Spleen (tissue), 7 donors: ENCODE measurements at regions not wholly inside any gene's neighbourhood (a gene's known extent, or its start where the extent isn't known, plus 50 kb on each side); places are given as distances from the start of the nearest gene placed in this dataset.

ENCODE experiments used
- POLR2A ChIP-seq, 3 donors: fragments of 450-650 bp; IDR thresholded peaks; one replicate each; pipeline ENCODE4 v1.5.1; 2017; ENCODE audit warnings: antibody characterized with exemption in 3 of 3, mild to moderate bottlenecking in 1 of 3
- POLR2AphosphoS5 ChIP-seq, 3 donors: sonication (generic); formaldehyde crosslinking; IDR thresholded peaks; one replicate each; pipeline ENCODE4 v1.5.1; 2017; ENCODE audit warnings: antibody characterized with exemption in 3 of 3
- TF ChIP-seq, protein P1 (sequence below), 11 experiments: fragments of 200-600 bp in 7 of 11; fragments of 450-650 bp in 4 of 11; sonication (generic) in 4 of 11; IDR thresholded peaks in 8 of 11; conservative IDR thresholded peaks in 3 of 11; 1 replicate in 7 of 11; 2 replicates in 4 of 11; pipeline versions ENCODE4 v1.4.0 to v1.8.0; 2016 to 2021; ENCODE audit warnings: antibody characterized with exemption in 11 of 11, inconsistent platforms in 4 of 11, mild to moderate bottlenecking in 1 of 11
- donor health status: DM: no; HTN: no; CAD: no; lungs with moderate emphysema.
- donor health status: DM: no; HTN: no; CAD: no.
- donor health status: DM: no; HTN: no; CAD: no.

DNA sequence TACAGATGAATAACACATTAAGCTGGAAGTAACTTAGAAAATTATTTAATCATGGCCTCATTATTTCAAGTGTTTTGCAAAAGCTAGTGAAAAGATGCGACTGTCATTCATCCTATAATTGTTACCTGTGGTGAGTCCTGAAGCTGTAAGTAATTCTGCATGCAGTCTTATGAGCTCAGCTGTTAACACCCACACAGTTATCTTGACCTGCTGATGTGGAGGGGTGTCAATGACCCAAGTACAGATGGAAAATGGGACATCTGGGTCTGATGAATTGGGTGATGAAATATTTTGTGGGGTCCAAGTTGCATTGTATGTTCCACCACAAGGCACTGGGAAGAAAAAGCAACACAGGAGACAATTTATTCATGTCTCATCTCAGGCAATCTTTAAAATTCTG, 68.9 kb downstream of the OR13A1 start:
- TF ChIP-seq, protein P1, sequence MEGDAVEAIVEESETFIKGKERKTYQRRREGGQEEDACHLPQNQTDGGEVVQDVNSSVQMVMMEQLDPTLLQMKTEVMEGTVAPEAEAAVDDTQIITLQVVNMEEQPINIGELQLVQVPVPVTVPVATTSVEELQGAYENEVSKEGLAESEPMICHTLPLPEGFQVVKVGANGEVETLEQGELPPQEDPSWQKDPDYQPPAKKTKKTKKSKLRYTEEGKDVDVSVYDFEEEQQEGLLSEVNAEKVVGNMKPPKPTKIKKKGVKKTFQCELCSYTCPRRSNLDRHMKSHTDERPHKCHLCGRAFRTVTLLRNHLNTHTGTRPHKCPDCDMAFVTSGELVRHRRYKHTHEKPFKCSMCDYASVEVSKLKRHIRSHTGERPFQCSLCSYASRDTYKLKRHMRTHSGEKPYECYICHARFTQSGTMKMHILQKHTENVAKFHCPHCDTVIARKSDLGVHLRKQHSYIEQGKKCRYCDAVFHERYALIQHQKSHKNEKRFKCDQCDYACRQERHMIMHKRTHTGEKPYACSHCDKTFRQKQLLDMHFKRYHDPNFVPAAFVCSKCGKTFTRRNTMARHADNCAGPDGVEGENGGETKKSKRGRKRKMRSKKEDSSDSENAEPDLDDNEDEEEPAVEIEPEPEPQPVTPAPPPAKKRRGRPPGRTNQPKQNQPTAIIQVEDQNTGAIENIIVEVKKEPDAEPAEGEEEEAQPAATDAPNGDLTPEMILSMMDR (IDR thresholded peaks at IDR 0.05 in 8 of 11, conservative IDR thresholded peaks at IDR 0.05 in 3 of 11), result no peak
- no peak for TF ChIP-seq POLR2A (IDR thresholded peaks at IDR 0.05)
- TF ChIP-seq POLR2AphosphoS5 (IDR thresholded peaks at IDR 0.05), result no peak
